DOHH2 (cell line): ENCODE measurements at regions not wholly inside any gene's neighbourhood (a gene's known extent, or its start where the extent isn't known, plus 50 kb on each side); places are given as distances from the start of the nearest gene placed in this dataset.

Source experiments
- EZH2phosphoT487 ChIP-seq: fragments of 200-600 bp; sonication (generic); IDR thresholded peaks from 2 replicates; pipeline ENCODE4 v1.6.1; 2017; ENCODE audit warnings: borderline replicate concordance, mild to moderate bottlenecking, antibody characterized with exemption, low read length, moderate library complexity, mixed read lengths
- TF ChIP-seq, protein P1 (sequence below): fragments of 200-600 bp; sonication (generic); IDR thresholded peaks from one replicate; pipeline ENCODE4 v1.5.1; 2014; ENCODE audit warnings: antibody characterized with exemption, mild to moderate bottlenecking, low read depth, low read length; ENCODE audit not compliant: poor library complexity, severe bottlenecking

DNA sequence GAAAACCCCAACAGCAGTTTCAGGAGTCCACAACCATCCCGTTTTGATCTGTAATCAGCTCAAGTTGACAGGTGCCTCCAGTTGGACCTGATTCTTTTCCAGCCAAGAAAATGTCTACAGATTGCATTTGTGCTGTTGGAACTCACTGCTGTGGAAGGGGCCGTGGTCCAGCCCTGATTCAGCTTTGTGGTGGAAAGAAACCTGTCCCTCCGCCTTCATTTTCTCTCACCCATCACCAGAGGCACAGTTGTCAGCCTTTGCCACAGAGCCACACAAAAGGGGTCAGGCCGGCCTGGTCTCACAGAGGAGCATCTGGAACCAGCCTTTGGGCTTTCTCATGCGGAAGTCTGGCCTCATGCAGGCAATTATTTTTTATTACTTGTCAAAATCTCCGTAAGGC is 483.6 kb downstream of the GADD45G start:
- TF ChIP-seq, protein P1, sequence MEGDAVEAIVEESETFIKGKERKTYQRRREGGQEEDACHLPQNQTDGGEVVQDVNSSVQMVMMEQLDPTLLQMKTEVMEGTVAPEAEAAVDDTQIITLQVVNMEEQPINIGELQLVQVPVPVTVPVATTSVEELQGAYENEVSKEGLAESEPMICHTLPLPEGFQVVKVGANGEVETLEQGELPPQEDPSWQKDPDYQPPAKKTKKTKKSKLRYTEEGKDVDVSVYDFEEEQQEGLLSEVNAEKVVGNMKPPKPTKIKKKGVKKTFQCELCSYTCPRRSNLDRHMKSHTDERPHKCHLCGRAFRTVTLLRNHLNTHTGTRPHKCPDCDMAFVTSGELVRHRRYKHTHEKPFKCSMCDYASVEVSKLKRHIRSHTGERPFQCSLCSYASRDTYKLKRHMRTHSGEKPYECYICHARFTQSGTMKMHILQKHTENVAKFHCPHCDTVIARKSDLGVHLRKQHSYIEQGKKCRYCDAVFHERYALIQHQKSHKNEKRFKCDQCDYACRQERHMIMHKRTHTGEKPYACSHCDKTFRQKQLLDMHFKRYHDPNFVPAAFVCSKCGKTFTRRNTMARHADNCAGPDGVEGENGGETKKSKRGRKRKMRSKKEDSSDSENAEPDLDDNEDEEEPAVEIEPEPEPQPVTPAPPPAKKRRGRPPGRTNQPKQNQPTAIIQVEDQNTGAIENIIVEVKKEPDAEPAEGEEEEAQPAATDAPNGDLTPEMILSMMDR: no peak
- TF ChIP-seq EZH2phosphoT487: no peak
